Ishikawa (cell line): ENCODE measurements at regions not wholly inside any gene's neighbourhood (a gene's known extent, or its start where the extent isn't known, plus 50 kb on each side); places are given as distances from the start of the nearest gene placed in this dataset.

ENCODE experiments used
- CEBPB ChIP-seq: IDR thresholded peaks from 2 replicates; pipeline ENCODE4 v1.6.1; 2012
- CREB1 ChIP-seq: IDR thresholded peaks from 2 replicates; pipeline ENCODE4 v1.6.1; 2012; ENCODE audit warnings: low read depth
- EGR1 ChIP-seq: IDR thresholded peaks from 2 replicates; pipeline ENCODE4 v1.6.1; 2012
- EP300 ChIP-seq: IDR thresholded peaks from 2 replicates; pipeline ENCODE4 v1.6.1; 2012; ENCODE audit warnings: borderline replicate concordance
- FOXM1 ChIP-seq: IDR thresholded peaks from 2 replicates; pipeline ENCODE4 v1.6.1; 2012; ENCODE audit warnings: low read depth, borderline replicate concordance
- NFIC ChIP-seq: IDR thresholded peaks from 2 replicates; pipeline ENCODE4 v1.6.1; 2012
- RAD21 ChIP-seq: IDR thresholded peaks from 2 replicates; pipeline ENCODE4 v1.6.1; 2012; ENCODE audit warnings: low read depth
- TAF1 ChIP-seq: IDR thresholded peaks from 2 replicates; pipeline ENCODE4 v1.6.1; 2012; ENCODE audit warnings: low read depth, mild to moderate bottlenecking
- TCF12 ChIP-seq: IDR thresholded peaks from 2 replicates; pipeline ENCODE4 v1.6.1; 2012; ENCODE audit warnings: low read depth
- TEAD4 ChIP-seq: IDR thresholded peaks from 2 replicates; pipeline ENCODE4 v1.6.1; 2012
- YY1 ChIP-seq: IDR thresholded peaks from 2 replicates; pipeline ENCODE4 v1.6.1; 2012; ENCODE audit warnings: low read depth
- ZBTB7A ChIP-seq: IDR thresholded peaks from 2 replicates; pipeline ENCODE4 v1.6.1; 2012; ENCODE audit warnings: low read depth
- TF ChIP-seq, protein P1 (sequence below): IDR thresholded peaks from 2 replicates; pipeline ENCODE4 v1.6.1; 2012
- TF ChIP-seq, protein P2 (sequence below): IDR thresholded peaks from 2 replicates; pipeline ENCODE4 v1.6.1; 2012; ENCODE audit warnings: low read depth, mild to moderate bottlenecking
- TF ChIP-seq, protein P3 (sequence below): IDR thresholded peaks from 2 replicates; pipeline ENCODE4 v1.6.1; 2012

DNA sequence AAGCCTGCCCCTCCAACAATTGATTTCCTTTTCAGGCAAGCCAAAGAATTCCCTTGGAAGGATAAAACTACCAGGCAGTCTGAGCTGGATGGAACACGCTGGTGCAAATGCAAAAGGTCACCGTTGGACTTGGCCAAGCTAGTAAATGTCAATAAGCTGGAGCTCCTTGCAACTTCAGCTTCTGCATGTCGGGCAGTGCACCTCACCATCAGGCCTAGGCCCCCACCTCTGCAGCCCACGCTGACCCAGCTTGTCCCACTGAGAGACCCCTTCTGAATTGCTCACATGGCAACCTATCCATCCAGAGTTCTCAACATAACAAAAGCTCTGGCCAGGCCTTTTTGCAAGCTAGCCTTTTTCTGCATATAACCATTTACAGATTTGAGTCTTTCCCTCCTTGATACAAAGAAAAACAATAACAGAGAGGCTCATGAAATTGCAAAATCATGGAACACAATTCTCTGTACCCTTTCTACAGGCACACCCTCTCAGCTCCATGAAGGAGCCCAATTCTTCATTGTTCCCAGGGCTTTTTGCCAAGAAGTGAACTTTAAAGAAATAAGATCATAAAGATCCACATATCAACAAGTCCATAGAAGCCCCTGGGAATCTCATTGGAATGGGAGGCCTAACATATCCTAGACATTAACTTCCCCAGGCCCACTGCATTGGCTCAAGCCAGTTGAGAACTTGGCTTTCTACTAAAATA, 123.9 kb upstream of the SLIT3 start:
- TF ChIP-seq NFIC (no peak), YY1 (no peak), CREB1 (no peak), TEAD4 (no peak)
- TF ChIP-seq, protein P1, sequence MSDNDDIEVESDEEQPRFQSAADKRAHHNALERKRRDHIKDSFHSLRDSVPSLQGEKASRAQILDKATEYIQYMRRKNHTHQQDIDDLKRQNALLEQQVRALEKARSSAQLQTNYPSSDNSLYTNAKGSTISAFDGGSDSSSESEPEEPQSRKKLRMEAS: no peak

DNA sequence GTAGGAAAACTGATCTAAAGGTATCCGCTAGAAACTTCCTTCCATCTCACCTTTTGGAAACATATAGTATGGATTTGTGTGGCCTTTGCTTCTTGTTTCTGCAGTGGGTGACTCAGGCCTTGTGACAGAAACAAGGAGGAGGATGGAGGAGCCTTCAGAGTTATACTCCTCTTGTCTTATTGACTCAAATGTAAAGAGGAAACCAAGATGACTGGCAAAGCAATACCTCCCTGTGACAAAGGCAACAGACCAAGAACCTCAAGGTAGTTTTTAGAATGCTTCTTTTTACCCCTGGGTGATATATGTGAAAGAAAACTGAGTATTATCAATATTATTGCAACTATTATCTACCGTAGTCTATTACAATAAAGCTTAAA, 123.3 kb upstream of the SLIT3 start:
- TF ChIP-seq EP300: no peak
- TF ChIP-seq TCF12: no peak
- TF ChIP-seq CREB1: no peak

DNA sequence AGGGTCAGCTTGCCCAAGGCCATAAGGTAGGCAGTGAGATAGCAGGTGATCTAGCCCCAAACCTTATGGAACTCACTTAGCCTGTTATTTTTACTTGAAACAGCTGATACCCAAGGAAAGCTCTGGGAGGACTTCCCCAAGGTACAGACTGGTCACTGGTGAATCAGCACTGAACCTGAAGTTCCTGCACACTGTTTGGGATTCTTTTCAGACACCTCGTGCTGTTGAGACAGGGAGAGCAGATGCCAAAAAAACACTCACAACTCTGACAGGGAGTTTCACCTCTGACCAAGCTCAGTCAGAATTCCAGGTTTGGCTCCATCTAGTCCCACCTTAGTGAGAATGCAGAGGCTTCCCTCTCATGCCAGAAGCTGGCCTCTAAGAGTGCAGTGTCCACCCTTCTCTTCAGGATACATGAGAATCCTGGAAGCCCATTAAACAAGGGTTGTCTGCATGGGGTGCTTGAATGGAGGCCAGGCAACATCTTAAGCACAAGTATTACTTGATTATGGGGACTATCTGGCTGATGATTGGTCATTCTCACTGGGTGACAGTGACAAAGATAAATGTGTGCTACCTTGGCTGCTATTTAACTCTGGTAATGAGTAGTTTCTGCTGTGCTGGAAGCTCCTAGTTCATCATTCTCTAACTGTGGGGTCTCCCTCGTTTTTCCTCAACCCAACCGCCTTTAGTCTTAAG, 122.8 kb upstream of the SLIT3 start:
- TF ChIP-seq TAF1 (no peak), CEBPB (no peak), RAD21 (no peak), EP300 (no peak), YY1 (no peak)

DNA sequence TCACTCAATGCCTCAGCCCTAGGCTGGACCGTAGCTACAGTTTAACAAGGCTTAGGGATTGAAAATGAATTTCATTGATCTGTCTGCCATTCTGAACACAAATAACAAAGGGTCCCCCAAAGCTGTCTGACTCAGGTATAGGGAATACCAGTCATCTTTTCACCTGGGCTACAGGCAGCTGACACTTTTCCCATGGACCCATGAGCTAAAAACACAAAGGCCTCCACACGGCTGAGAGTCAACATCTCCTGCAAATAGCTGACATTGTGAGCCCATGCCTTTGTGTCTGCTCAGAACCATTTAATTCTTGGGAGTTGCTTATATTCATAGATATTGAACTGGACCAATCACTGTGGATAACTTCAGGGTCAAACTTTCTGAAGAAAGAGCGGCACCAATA, 121.1 kb upstream of the SLIT3 start:
- TF ChIP-seq CREB1 (no peak), TEAD4 (no peak), EP300 (no peak), FOXM1 (no peak), TCF12 (no peak), ZBTB7A (no peak)
- TF ChIP-seq, protein P1: no peak

DNA sequence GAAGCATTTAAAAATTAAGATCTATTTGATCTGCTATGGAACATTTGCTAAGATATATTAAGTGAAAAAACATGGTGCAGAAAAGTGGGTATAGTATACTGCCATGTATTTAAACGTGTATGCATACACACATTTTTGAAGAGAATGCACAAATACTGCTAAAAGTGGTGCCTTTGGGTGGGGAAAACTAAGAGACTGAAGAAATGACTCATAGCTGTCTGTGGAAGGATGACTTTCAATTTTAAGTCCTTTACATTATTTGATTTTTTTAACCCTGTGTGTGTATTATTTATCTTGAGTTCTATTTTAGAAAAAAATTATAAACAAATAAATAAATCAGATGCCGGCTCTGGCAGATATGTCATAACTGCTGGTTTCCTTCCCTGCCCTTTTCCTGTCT, 120.7 kb upstream of the SLIT3 start:
- no peak for TF ChIP-seq ZBTB7A
- no peak for TF ChIP-seq FOXM1
- TF ChIP-seq TAF1: no peak
- TF ChIP-seq YY1: no peak
- TF ChIP-seq EP300: no peak
- TF ChIP-seq TEAD4: no peak

DNA sequence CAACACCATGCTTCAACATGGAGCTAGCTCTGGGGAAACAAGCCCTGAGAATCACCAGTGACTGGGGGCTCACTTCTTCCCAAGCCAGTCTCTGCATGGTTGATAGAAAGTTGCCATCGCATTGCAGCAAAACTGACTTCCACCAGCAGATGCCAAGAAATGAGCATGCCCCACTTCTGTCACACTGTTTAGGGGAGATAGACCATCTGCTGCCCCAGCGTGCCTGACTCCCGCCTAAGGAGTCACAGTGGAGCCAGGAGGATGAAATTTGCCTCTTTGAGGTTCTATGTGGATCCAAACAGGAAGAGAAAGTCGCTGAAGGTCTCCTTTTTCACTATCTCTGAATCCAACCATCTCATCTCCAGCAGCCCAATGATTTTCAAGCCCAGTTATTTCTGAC, 116.7 kb upstream of the SLIT3 start:
- TF ChIP-seq ZBTB7A: no peak
- TF ChIP-seq, protein P2, sequence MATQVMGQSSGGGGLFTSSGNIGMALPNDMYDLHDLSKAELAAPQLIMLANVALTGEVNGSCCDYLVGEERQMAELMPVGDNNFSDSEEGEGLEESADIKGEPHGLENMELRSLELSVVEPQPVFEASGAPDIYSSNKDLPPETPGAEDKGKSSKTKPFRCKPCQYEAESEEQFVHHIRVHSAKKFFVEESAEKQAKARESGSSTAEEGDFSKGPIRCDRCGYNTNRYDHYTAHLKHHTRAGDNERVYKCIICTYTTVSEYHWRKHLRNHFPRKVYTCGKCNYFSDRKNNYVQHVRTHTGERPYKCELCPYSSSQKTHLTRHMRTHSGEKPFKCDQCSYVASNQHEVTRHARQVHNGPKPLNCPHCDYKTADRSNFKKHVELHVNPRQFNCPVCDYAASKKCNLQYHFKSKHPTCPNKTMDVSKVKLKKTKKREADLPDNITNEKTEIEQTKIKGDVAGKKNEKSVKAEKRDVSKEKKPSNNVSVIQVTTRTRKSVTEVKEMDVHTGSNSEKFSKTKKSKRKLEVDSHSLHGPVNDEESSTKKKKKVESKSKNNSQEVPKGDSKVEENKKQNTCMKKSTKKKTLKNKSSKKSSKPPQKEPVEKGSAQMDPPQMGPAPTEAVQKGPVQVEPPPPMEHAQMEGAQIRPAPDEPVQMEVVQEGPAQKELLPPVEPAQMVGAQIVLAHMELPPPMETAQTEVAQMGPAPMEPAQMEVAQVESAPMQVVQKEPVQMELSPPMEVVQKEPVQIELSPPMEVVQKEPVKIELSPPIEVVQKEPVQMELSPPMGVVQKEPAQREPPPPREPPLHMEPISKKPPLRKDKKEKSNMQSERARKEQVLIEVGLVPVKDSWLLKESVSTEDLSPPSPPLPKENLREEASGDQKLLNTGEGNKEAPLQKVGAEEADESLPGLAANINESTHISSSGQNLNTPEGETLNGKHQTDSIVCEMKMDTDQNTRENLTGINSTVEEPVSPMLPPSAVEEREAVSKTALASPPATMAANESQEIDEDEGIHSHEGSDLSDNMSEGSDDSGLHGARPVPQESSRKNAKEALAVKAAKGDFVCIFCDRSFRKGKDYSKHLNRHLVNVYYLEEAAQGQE: no peak
- TF ChIP-seq, protein P1: no peak
- no peak for TF ChIP-seq EGR1
- no peak for TF ChIP-seq TCF12
- TF ChIP-seq YY1: no peak
- no peak for TF ChIP-seq NFIC
- TF ChIP-seq TEAD4: no peak
- TF ChIP-seq EP300: no peak
- TF ChIP-seq TAF1: no peak
- TF ChIP-seq FOXM1: no peak
- no peak for TF ChIP-seq CREB1
- TF ChIP-seq, protein P3, sequence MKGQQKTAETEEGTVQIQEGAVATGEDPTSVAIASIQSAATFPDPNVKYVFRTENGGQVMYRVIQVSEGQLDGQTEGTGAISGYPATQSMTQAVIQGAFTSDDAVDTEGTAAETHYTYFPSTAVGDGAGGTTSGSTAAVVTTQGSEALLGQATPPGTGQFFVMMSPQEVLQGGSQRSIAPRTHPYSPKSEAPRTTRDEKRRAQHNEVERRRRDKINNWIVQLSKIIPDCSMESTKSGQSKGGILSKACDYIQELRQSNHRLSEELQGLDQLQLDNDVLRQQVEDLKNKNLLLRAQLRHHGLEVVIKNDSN: no peak
- no peak for TF ChIP-seq CEBPB
- no peak for TF ChIP-seq RAD21

DNA sequence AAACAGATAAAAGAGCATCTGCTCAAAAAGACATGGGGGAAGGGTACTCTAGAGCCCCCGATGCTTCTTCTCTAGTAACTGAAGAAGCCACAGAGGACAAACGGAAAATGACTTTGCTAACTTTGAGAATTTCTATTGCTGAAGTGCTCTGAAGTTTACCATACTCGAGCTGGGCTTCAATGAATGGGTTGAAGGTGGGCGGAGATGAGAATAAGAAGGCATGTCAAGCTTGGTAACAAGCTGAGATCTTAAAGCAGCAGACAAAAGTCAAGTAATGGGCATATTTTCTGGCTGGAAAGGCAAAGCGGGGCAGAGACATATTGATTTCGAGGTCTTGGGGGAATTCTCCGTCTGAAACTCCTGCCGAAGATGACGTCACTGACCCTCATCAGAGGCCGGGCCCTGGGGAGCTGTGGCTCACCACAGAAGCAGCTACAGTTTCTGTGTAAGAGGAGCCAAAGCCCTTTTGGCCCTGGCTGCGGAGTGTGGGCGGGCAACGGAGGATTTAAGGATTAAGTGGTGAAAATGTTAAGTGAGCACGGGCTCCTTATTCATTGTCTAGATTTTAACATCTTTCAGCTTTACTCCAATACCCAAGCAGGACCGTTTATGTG, 115.8 kb upstream of the SLIT3 start:
- no peak for TF ChIP-seq ZBTB7A
- no peak for TF ChIP-seq NFIC
- no peak for TF ChIP-seq TCF12
- TF ChIP-seq, protein P2: no peak
- TF ChIP-seq FOXM1: no peak
- TF ChIP-seq CEBPB: no peak
- TF ChIP-seq, protein P1: no peak
- no peak for TF ChIP-seq CREB1
- no peak for TF ChIP-seq RAD21
